ENCODE measurements at regions not wholly inside any gene's neighbourhood (a gene's known extent, or its start where the extent isn't known, plus 50 kb on each side); places are given as distances from the start of the nearest gene placed in this dataset.

DNA sequence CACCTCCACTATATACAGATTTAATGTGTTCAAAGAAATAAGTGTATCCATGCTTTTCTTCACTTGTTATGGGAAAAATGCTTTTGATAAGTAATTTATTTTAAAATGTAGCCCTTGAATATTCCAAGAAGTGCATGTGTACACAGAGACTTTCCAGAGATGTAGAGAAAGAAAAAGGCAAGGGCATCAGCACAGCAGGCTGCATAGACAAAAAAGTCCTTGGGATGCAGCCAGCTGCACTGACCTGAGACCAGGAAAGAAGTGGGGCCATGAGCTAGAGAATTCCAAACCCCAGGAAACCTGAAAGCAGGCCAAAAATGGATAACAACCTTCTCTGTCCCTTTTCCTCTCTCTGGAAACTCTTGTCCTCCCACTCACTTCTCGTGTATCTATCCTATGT is 51.6 kb upstream of the PRDM8 start:
- ChIA-PET POLR2A (no interaction called here), CTCF (interaction anchor here (1.1 kb wide), 1 partner anchor 9 kb away, joined by 3 read pairs; no protein-coding TSS in a partner anchor)
- TF ChIP-seq, protein P1, sequence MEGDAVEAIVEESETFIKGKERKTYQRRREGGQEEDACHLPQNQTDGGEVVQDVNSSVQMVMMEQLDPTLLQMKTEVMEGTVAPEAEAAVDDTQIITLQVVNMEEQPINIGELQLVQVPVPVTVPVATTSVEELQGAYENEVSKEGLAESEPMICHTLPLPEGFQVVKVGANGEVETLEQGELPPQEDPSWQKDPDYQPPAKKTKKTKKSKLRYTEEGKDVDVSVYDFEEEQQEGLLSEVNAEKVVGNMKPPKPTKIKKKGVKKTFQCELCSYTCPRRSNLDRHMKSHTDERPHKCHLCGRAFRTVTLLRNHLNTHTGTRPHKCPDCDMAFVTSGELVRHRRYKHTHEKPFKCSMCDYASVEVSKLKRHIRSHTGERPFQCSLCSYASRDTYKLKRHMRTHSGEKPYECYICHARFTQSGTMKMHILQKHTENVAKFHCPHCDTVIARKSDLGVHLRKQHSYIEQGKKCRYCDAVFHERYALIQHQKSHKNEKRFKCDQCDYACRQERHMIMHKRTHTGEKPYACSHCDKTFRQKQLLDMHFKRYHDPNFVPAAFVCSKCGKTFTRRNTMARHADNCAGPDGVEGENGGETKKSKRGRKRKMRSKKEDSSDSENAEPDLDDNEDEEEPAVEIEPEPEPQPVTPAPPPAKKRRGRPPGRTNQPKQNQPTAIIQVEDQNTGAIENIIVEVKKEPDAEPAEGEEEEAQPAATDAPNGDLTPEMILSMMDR (IDR thresholded peaks at IDR 0.05; ENCODE audit: control extremely low read depth, extremely low read depth, low read depth, missing control alignments): no peak
- DNase-seq (ENCODE audit: extremely low spot score): no peak

DNA sequence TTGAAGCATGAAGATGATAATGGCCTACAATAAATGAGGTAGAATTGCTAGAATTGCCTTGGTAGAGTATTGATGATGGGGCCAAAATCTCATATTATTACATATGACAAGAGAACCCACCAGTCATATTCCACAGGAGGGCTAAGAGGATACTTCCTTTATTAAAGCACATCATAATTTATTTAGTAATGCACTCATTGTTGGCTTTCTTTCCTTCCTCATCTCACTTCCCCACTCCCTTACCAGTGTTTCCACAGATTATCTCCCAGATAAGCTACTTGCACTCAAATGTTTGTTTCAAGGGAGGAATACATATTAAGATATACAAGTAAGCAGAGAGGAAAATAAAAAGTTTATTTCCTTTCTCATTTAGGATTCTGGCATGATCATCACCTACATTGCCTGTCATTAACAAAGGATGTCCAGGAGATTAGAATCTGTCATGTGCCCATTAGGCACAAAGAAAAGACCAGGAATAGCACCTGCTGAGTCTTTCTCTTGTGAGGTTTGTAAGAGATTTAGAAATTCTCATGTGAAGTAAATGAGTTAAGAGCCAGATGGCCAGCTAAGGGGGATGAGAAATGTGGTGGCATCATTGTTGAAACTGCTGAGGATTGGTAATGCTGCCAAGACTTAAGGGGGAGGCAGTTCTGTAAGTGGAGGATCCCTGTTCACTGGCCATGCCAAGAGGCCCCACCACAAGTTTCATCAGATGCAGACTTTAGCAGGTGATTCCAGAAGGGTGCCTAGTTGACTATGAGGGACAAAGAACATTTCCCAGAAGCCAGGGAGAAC is 52.4 kb upstream of the PRDM8 start:
- no peak for DNase-seq (ENCODE audit: extremely low spot score)
- POLR2A ChIA-PET: no interaction called here
- TF ChIP-seq, protein P1 (IDR thresholded peaks at IDR 0.05; ENCODE audit: control extremely low read depth, extremely low read depth, low read depth, missing control alignments): no peak
- CTCF ChIA-PET: interaction anchor here (1.2 kb wide), 1 partner anchor 8 kb away, joined by 3 read pairs; no protein-coding TSS in a partner anchor

DNA sequence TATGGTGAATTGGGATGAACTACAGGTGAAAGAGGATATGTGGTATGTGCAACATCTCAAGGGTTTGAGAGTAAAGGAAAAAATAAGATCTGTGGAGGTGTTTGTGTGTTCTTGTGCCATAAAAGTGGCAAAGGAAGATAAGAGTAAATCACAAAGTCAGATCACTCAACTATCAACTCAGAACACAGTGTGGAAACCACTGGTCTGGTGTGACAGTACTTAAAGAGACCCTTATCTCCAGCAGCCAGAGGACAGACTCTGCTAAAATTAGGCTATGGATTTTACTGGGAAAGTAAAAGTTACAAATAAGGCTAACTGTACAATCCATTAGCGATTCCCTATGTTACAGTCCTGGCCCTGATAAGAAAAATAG is 54.0 kb upstream of the PRDM8 start:
- DNase-seq (ENCODE audit: extremely low spot score): no peak
- TF ChIP-seq, protein P1 (IDR thresholded peaks at IDR 0.05; ENCODE audit: control extremely low read depth, extremely low read depth, low read depth, missing control alignments): no peak
- ChIA-PET CTCF (no interaction called here), POLR2A (no interaction called here)

DNA sequence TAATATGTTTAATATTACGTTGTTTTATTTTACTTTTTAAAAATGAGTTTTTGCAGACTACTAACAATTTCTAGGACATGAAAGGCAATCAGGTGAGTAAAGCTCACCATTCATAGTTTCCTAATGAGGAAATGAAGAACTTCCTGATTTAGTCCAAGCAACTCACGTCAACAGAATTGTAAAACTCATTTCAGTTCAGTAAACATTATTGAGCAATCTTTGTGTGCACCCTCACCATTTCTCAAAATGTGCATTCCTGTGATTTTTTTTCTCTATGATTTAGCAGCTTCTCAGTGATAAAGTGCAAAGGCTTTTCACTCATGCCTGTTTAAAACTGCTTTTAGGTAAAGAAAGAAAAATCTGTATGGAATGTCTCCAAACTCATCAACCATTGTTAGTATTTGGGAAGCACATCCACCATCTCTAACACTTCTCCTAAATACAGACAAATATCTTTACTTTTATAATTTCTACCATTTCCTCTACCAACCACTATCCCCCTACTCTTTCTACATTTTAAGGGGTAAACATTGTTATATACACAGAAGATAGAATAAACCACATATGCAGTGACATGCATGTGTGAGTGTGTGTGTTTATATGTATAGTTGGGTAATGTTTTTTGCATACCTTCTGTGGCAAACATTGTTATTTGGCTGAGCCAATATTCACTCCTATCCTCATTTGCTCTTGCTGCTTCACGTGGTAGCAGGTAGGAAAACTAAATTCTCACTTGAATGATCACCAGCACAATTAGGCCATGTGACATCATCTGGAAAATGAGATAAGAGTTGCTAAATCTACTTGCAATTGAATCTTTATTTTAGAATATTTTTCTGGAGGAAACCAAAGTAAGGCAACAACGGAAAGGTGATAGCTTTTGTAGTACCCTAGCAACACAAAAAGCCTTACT is 54.7 kb upstream of the PRDM8 start:
- no peak for DNase-seq (ENCODE audit: extremely low spot score)
- TF ChIP-seq, protein P1 (IDR thresholded peaks at IDR 0.05; ENCODE audit: control extremely low read depth, extremely low read depth, low read depth, missing control alignments): no peak
- POLR2A ChIA-PET: no interaction called here
- CTCF ChIA-PET: interaction anchor here (2.4 kb wide), 1 partner anchor 17 kb away, joined by 5 read pairs; no protein-coding TSS in a partner anchor

DNA sequence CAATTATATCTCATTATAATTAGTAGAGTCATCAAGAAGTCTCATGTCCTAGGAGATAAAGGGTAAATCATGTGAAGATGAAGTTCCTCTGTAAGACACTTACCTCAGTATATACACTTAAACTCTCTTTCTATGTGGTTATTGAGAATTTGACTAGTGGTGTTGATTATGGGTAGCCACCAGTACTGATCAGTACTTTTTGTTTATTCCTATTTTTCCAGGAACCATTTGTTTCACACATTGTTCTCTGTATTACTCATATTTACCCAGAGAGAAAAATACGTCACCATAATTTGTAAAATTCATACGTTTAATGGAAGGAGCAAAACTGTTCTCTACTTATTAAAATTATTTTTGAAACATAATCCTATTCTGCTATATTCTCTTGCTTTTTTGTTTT is 55.8 kb upstream of the PRDM8 start:
- ChIA-PET CTCF (interaction anchor here (1.1 to 2.4 kb wide), 2 partner anchors 11 to 16 kb away, joined by 4 to 5 read pairs; no protein-coding TSS in a partner anchor), POLR2A (no interaction called here)
- DNase-seq (ENCODE audit: extremely low spot score): no peak
- TF ChIP-seq, protein P1 (IDR thresholded peaks at IDR 0.05; ENCODE audit: control extremely low read depth, extremely low read depth, low read depth, missing control alignments): no peak

DNA sequence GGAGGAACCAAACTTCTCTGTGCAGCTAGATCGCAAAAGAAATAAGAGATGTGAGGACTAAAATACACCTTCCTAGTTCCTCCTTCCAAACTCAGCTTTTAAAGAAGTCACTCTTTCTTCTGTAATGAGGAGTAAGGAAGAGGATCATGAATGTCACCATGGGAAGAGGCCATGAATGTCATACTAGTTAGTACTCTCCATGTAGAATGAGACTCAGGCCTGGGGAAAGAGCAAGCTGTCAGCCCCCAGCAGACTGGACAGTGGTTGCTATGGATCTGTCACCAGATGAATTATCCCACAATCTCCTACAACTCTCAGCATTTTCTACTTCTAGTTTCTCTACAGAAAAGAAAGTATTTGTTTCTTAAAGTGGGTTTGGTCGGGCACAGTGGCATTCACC is 57.1 kb upstream of the PRDM8 start:
- no peak for DNase-seq (ENCODE audit: extremely low spot score)
- CTCF ChIA-PET: interaction anchor here (0.8 to 2.4 kb wide), 3 partner anchors 9 to 31 kb away, joined by 3 to 5 read pairs (median 3); no protein-coding TSS in a partner anchor
- TF ChIP-seq, protein P1 (IDR thresholded peaks at IDR 0.05; ENCODE audit: control extremely low read depth, extremely low read depth, low read depth, missing control alignments): no peak
- POLR2A ChIA-PET: no interaction called here

Measured in GM10248 (cell line).